ENCODE measurements at regions not wholly inside any gene's neighbourhood (a gene's known extent, or its start where the extent isn't known, plus 50 kb on each side); places are given as distances from the start of the nearest gene placed in this dataset.

GRCh38 chr13:40182591-40182990 is 483.9 kb downstream of the FOXO1 start:
- TF ChIP-seq CTCF (IDR thresholded peaks at IDR 0.05; ENCODE audit: low read depth, low read length) (no peak), POLR2A (IDR thresholded peaks at IDR 0.05; ENCODE audit: extremely low read depth, insufficient read length) (no peak), MAX (IDR thresholded peaks at IDR 0.05; ENCODE audit: low read depth, low read length) (no peak)

Measured in NB4 (cell line).